HFF-Myc (cell line): ENCODE measurements at regions not wholly inside any gene's neighbourhood (a gene's known extent, or its start where the extent isn't known, plus 50 kb on each side); places are given as distances from the start of the nearest gene placed in this dataset.
A peak's percentile ranks its signal among the peaks of the same experiment; 100 is the strongest.

Source experiments
- DNase-seq: peaks from one replicate; pipeline ENCODE4 v3.0.0-alpha.2; 2011; ENCODE audit warnings: low read depth; ENCODE audit errors: extremely low read depth
- H3K4me3 ChIP-seq: replicated peaks from 2 replicates; pipeline ENCODE4 v1.5.1; 2011; ENCODE audit warnings: low read depth, mild to moderate bottlenecking, control low read depth, low read length
- CTCF ChIP-seq: IDR thresholded peaks from 2 replicates; pipeline ENCODE4 v1.5.1; 2012; ENCODE audit warnings: mild to moderate bottlenecking, low read depth, low read length, control low read depth; ENCODE audit errors: missing control alignments

- DNase-seq: no peak
- no peak for TF ChIP-seq CTCF
- no peak overlapping the region for H3K4me3 ChIP-seq
Observed at GRCh38 chr1:34409689-34410229, 233.1 kb downstream of the C1orf94 start.

GRCh38 chr1:34412598-34413370 lies 236.1 kb downstream of the C1orf94 start:
- DNase-seq: no peak
- H3K4me3 ChIP-seq: no peak overlapping the region
- no peak for TF ChIP-seq CTCF

GRCh38 chr1:34415140-34415539 lies 238.4 kb downstream of the C1orf94 start:
- DNase-seq: no peak
- no peak for TF ChIP-seq CTCF
- no peak overlapping the region for H3K4me3 ChIP-seq

GRCh38 chr1:34418166-34418565 lies 241.5 kb downstream of the C1orf94 start:
- no peak for TF ChIP-seq CTCF
- no peak for DNase-seq

GRCh38 chr1:34419663-34420136 lies 243.0 kb downstream of the C1orf94 start:
- peak; percentile 49 for TF ChIP-seq CTCF
- peak; percentile 12 for DNase-seq
- H3K4me3 ChIP-seq: no peak overlapping the region

More at GRCh38 chr1:34418166-34418565, 241.5 kb downstream of the C1orf94 start:
- H3K4me3 ChIP-seq: no peak overlapping the region

- DNase-seq: no peak
- no peak for TF ChIP-seq CTCF
- H3K4me3 ChIP-seq: no peak overlapping the region
Observed at GRCh38 chr1:34425046-34425445, 248.3 kb downstream of the C1orf94 start.
